ENCODE measurements at regions not wholly inside any gene's neighbourhood (a gene's known extent, or its start where the extent isn't known, plus 50 kb on each side); places are given as distances from the start of the nearest gene placed in this dataset.

GRCh38 chr2:120658042-120658769 is 77.5 kb upstream of the GLI2 start:
- no peak for DNase-seq (ENCODE audit: low read depth)

- no peak for DNase-seq (ENCODE audit: low read depth)
These were observed 76.9 kb upstream of the GLI2 start for GRCh38 chr2:120658770-120659158.

GRCh38 chr2:120659275-120659977 is 76.2 kb upstream of the GLI2 start:
- no peak for DNase-seq (ENCODE audit: low read depth)

- DNase-seq (ENCODE audit: low read depth): no peak
These were observed 75.5 kb upstream of the GLI2 start for GRCh38 chr2:120660056-120660694.

- DNase-seq (ENCODE audit: low read depth): no peak
These were observed 74.8 kb upstream of the GLI2 start for GRCh38 chr2:120660771-120661459.

GRCh38 chr2:120661551-120661950 is 74.1 kb upstream of the GLI2 start:
- DNase-seq (ENCODE audit: low read depth): no peak

GRCh38 chr2:120662046-120662445 is 73.6 kb upstream of the GLI2 start:
- DNase-seq (ENCODE audit: low read depth): no peak

- DNase-seq (ENCODE audit: low read depth): no peak
These were observed 72.9 kb upstream of the GLI2 start for GRCh38 chr2:120662746-120663145.

- DNase-seq (ENCODE audit: low read depth): no peak
These were observed 69.2 kb upstream of the GLI2 start for GRCh38 chr2:120666433-120666832.

GRCh38 chr2:120667981-120668380 is 67.7 kb upstream of the GLI2 start:
- DNase-seq (ENCODE audit: low read depth): no peak

GRCh38 chr2:120669121-120669952 is 66.3 kb upstream of the GLI2 start:
- no peak for DNase-seq (ENCODE audit: low read depth)

- no peak for DNase-seq (ENCODE audit: low read depth)
These were observed 65.7 kb upstream of the GLI2 start for GRCh38 chr2:120669971-120670370.

- DNase-seq (ENCODE audit: low read depth): no peak
These were observed 65.3 kb upstream of the GLI2 start for GRCh38 chr2:120670371-120670770.

- no peak for DNase-seq (ENCODE audit: low read depth)
These were observed 64.7 kb upstream of the GLI2 start for GRCh38 chr2:120670771-120671480.

- DNase-seq (ENCODE audit: low read depth): no peak
These were observed 63.0 kb upstream of the GLI2 start for GRCh38 chr2:120672526-120673204.

GRCh38 chr2:120673205-120673550 is 62.5 kb upstream of the GLI2 start:
- no peak for DNase-seq (ENCODE audit: low read depth)

- no peak for DNase-seq (ENCODE audit: low read depth)
These were observed 62.1 kb upstream of the GLI2 start for GRCh38 chr2:120673571-120674061.

GRCh38 chr2:120674246-120675170 is 61.2 kb upstream of the GLI2 start:
- no peak for DNase-seq (ENCODE audit: low read depth)

- no peak for DNase-seq (ENCODE audit: low read depth)
These were observed 60.1 kb upstream of the GLI2 start for GRCh38 chr2:120675460-120676130.

All from activated T-helper 9 cell treated with anti-CD3 and anti-CD28 coated beads, Interleukin-2, amount 50 U/mL, for 16 hours (primary cell).